HepG2 (cell line): ENCODE measurements at regions not wholly inside any gene's neighbourhood (a gene's known extent, or its start where the extent isn't known, plus 50 kb on each side); places are given as distances from the start of the nearest gene placed in this dataset.

Source experiments
- ATAC-seq: fragments of 200-7000 bp; cut with Tn5 transposase; 3 replicates; pipeline ENCODE4 v1.9.1; 2020; ENCODE audit warnings: mild to moderate bottlenecking, moderate library complexity
- BruUV-seq: library from RNA; stranded (reverse); fragments of 400-500 nt; replicated peaks from 2 replicates; lab custom pipeline; 2021; lab: Mats Ljungman, UMichigan
- CTCF ChIA-PET: fragments of 300-600 bp; formaldehyde crosslinking; extraction: SDS; loops from one replicate; lab custom pipeline; 2021; ENCODE audit warnings: low total read pairs, inconsistent platforms, low intra/inter-chr PET ratio; lab: Yijun Ruan, JAX
- POLR2A ChIA-PET: fragments of 350-600 bp; sonication (Branson Sonifier 250); formaldehyde crosslinking; loops from one replicate; lab custom pipeline; 2020; ENCODE audit warnings: antibody characterized with exemption, inconsistent platforms; lab: Yijun Ruan, JAX
- DNase-seq: peaks from one replicate; pipeline ENCODE4 v3.0.0-alpha.2; 2015; ENCODE audit warnings: low spot score
- FAIRE-seq: peaks from 3 replicates; lab custom pipeline; 2011; peaks lifted over from hg19 to GRCh38; lab: Jason Lieb, UNC
- H2AFZ ChIP-seq: one replicate; pipeline ENCODE4 v1.6.1; 2011; ENCODE audit warnings: low read length, inconsistent platforms
- H3K27ac ChIP-seq: fragments of 300-600 bp; 3 replicates; pipeline ENCODE4 v1.8.0; 2011; ENCODE audit warnings: mixed run types, mild to moderate bottlenecking, mixed read lengths, low read length, inconsistent platforms; ENCODE audit not compliant: insufficient read depth; ENCODE audit errors: extremely low read length
- H3K27me3 ChIP-seq, 2 experiments: fragments of 200-600 bp in 1 of 2; 2 replicates in 1 of 2; 3 replicates in 1 of 2; pipeline versions ENCODE4 v1.6.0 to v1.8.0; 2011; ENCODE audit warnings: low read length in 2 of 2, mild to moderate bottlenecking in 2 of 2, moderate library complexity in 2 of 2, inconsistent platforms in 1 of 2; ENCODE audit not compliant: insufficient read depth in 2 of 2, control insufficient read depth in 1 of 2
- H3K36me3 ChIP-seq, 2 experiments: fragments of 200-600 bp in 1 of 2; replicated peaks in 1 of 2; 2 replicates in 1 of 2; 3 replicates in 1 of 2; pipeline versions ENCODE4 v1.5.1 to v1.8.0; 2011; ENCODE audit warnings: low read length in 2 of 2, inconsistent platforms in 1 of 2; ENCODE audit not compliant: insufficient read depth in 2 of 2, control insufficient read depth in 1 of 2
- H3K4me1 ChIP-seq: 2 replicates; pipeline ENCODE4 v1.5.1; 2012; ENCODE audit warnings: low read length, inconsistent platforms; ENCODE audit not compliant: insufficient read depth
- H3K4me2 ChIP-seq: 2 replicates; pipeline ENCODE4 v1.6.0; 2011; ENCODE audit warnings: low read depth, low read length, inconsistent platforms
- H3K4me3 ChIP-seq, 3 experiments: fragments of 200-600 bp in 1 of 3; sonication (generic), shearing (Covaris generic) in 1 of 3; replicated peaks in 1 of 3; 2 replicates each; pipeline ENCODE4 v1.5.1; 2011 to 2016; ENCODE audit warnings: low read length in 3 of 3, inconsistent platforms in 2 of 3, low read depth in 2 of 3, mild to moderate bottlenecking in 2 of 3, control low read depth in 1 of 3, mixed read lengths in 1 of 3; ENCODE audit not compliant: insufficient read depth in 1 of 3
- H3K79me2 ChIP-seq: one replicate; pipeline ENCODE4 v1.6.1; 2011; ENCODE audit warnings: low read length, inconsistent platforms; ENCODE audit not compliant: insufficient read depth
- H3K9ac ChIP-seq: 2 replicates; pipeline ENCODE4 v1.6.0; 2011; ENCODE audit warnings: mild to moderate bottlenecking, low read depth, low read length, inconsistent platforms; ENCODE audit not compliant: insufficient read depth
- H3K9me3 ChIP-seq: 2 replicates; pipeline ENCODE4 v1.5.1; 2012; ENCODE audit warnings: mild to moderate bottlenecking, low read length
- H4K20me1 ChIP-seq: 2 replicates; pipeline ENCODE4 v1.6.0; 2011; ENCODE audit warnings: inconsistent platforms, mild to moderate bottlenecking, low read length, moderate library complexity; ENCODE audit not compliant: insufficient read depth
- ARID5B ChIP-seq: IDR thresholded peaks from 2 replicates; pipeline ENCODE4 v1.4.0; 2020; ENCODE audit warnings: mild to moderate bottlenecking, missing genetic modification reagents
- ESRRA ChIP-seq: sonication (generic); formaldehyde crosslinking; IDR thresholded peaks from 2 replicates; pipeline ENCODE4 v1.5.1; 2020; ENCODE audit warnings: mild to moderate bottlenecking, low read depth, missing genetic modification reagents
- GPN1 ChIP-seq: sonication (generic); formaldehyde crosslinking; IDR thresholded peaks from 2 replicates; pipeline ENCODE4 v1.5.1; 2020; ENCODE audit warnings: missing genetic modification reagents, borderline replicate concordance
- HDAC6 ChIP-seq: fragments of 200-600 bp; sonication (generic); IDR thresholded peaks from 2 replicates; pipeline ENCODE4 v1.7.0; 2017; ENCODE audit warnings: mild to moderate bottlenecking, antibody characterized with exemption, low read length, low read depth
- JUN ChIP-seq: sonication (generic); formaldehyde crosslinking; IDR thresholded peaks from 2 replicates; pipeline ENCODE4 v1.4.0; 2020; ENCODE audit warnings: mild to moderate bottlenecking, missing genetic modification reagents
- JUND ChIP-seq: sonication (generic); formaldehyde crosslinking; IDR thresholded peaks from 2 replicates; pipeline ENCODE4 v1.8.0; 2022; ENCODE audit warnings: mild to moderate bottlenecking, missing genetic modification reagents
- MTA1 ChIP-seq: sonication (generic); formaldehyde crosslinking; IDR thresholded peaks from 2 replicates; pipeline ENCODE4 v1.4.0; 2020; ENCODE audit warnings: missing genetic modification reagents, mild to moderate bottlenecking, borderline replicate concordance
- MYC ChIP-seq: sonication (generic); formaldehyde crosslinking; IDR thresholded peaks from 2 replicates; pipeline ENCODE4 v1.9.0; 2021; ENCODE audit warnings: missing genetic modification reagents, borderline replicate concordance
- NKX3-1 ChIP-seq: sonication (generic); formaldehyde crosslinking; IDR thresholded peaks from 2 replicates; pipeline ENCODE4 v1.5.0; 2020; ENCODE audit warnings: missing genetic modification reagents
- ZFP91 ChIP-seq: sonication (generic); formaldehyde crosslinking; IDR thresholded peaks from 2 replicates; pipeline ENCODE4 v1.9.0; 2022; ENCODE audit warnings: missing genetic modification reagents, mild to moderate bottlenecking, borderline replicate concordance
- ZFX ChIP-seq: sonication (generic); formaldehyde crosslinking; IDR thresholded peaks from 2 replicates; pipeline ENCODE4 v1.4.0; 2020; ENCODE audit warnings: mild to moderate bottlenecking, low read depth, missing genetic modification reagents, moderate library complexity
- ZNF274 ChIP-seq: sonication (generic); formaldehyde crosslinking; IDR thresholded peaks from 2 replicates; pipeline ENCODE4 v1.5.1; 2020; ENCODE audit warnings: mild to moderate bottlenecking, missing genetic modification reagents
- ZNF446 ChIP-seq: sonication (generic); formaldehyde crosslinking; IDR thresholded peaks from 2 replicates; pipeline ENCODE4 v1.5.0; 2020; ENCODE audit warnings: mild to moderate bottlenecking, missing genetic modification reagents
- ZNF460 ChIP-seq: sonication (generic); formaldehyde crosslinking; IDR thresholded peaks from 2 replicates; pipeline ENCODE4 v1.5.1; 2020; ENCODE audit warnings: missing genetic modification reagents, mild to moderate bottlenecking, borderline replicate concordance
- ZNF510 ChIP-seq: sonication (generic); formaldehyde crosslinking; IDR thresholded peaks from 2 replicates; pipeline ENCODE4 v1.4.0; 2020; ENCODE audit warnings: low read depth, mild to moderate bottlenecking, missing genetic modification reagents
- ZNF530 ChIP-seq: sonication (generic); formaldehyde crosslinking; IDR thresholded peaks from 2 replicates; pipeline ENCODE4 v1.5.0; 2020; ENCODE audit warnings: low read depth, mild to moderate bottlenecking, missing genetic modification reagents
- WGBS: methylation state at CpG from one replicate; pipeline ENCODE4 v1.1.6; 2017; ENCODE audit warnings: low lambda C conversion rate; 5-methylcytosine and 5-hydroxymethylcytosine counted together
- in situ Hi-C: cut with HindIII; loops from 2 replicates; pipeline ENCODE4 v1.10.0; 2017; ENCODE audit warnings: low pct_unique_long_range_greater_than_20kb; ENCODE audit not compliant: extremely low pct_ligation_motif_present
- intact Hi-C: fragments of 100-400 bp; cut with micrococcal nuclease; formaldehyde crosslinking; loops from one replicate; pipeline ENCODE4 v1.10.0; 2022; ENCODE audit not compliant: unreplicated experiment

- in situ Hi-C loops = no loop called here
- Histone ChIP-seq H3K36me3 (no peaks in the 10 kb centered on the region), H3K27ac (no peak overlapping the region), H4K20me1 (no peaks in the 10 kb centered on the region), H3K79me2 (no peaks in the 10 kb centered on the region), H3K4me2 (no peak overlapping the region), H3K27me3 (no peaks in the 10 kb centered on the region; a peak in 1 of 5 replicates), H3K9ac (no peak overlapping the region), H2AFZ (no peak overlapping the region)
- POLR2A ChIA-PET = no interaction called here
- 4% methylated on average over 5 of the region's 5 CpGs for WGBS
- ATAC-seq (no peak), FAIRE-seq (no peak)
- no peak for TF ChIP-seq ZNF530 (CRISPR knock-in tag)
- no peak for TF ChIP-seq GPN1 (CRISPR knock-in tag)
- no peak for TF ChIP-seq MTA1 (CRISPR knock-in tag)
- no peak for TF ChIP-seq ZNF510 (CRISPR knock-in tag)
- no peak for TF ChIP-seq ESRRA (CRISPR knock-in tag)
- no peak for TF ChIP-seq ZFX (CRISPR knock-in tag)
- no peak for TF ChIP-seq JUN (CRISPR knock-in tag)
- no peak for TF ChIP-seq ZFP91
- TF ChIP-seq HDAC6 = no peak
- TF ChIP-seq ZNF274 (CRISPR knock-in tag) = no peak
- no peak for TF ChIP-seq ARID5B (CRISPR knock-in tag)
- no peak for TF ChIP-seq ZNF460
- TF ChIP-seq MYC = no peak
- TF ChIP-seq JUND = no peak
- TF ChIP-seq ZNF446 (CRISPR knock-in tag) = no peak
- TF ChIP-seq NKX3-1 (CRISPR knock-in tag) = no peak
- TF ChIP-seq, all 625 proteins: peak for 0
- intact Hi-C loops = no loop called here
- Histone ChIP-seq H3K4me1 (no peaks in the 10 kb centered on the region), H3K4me3 (no peak overlapping the region), H3K9me3 (no peaks in the 10 kb centered on the region)
- DNase-seq = no peak
- CTCF ChIA-PET = no interaction called here
- BruUV-seq = no TSS peak
Observed at GRCh38 chr5:54721951-54722654, 204.5 kb downstream of the SNX18 start.
